GM10266 (cell line): ENCODE measurements at regions not wholly inside any gene's neighbourhood (a gene's known extent, or its start where the extent isn't known, plus 50 kb on each side); places are given as distances from the start of the nearest gene placed in this dataset.

Experiments
- DNase-seq: peaks from one replicate; pipeline ENCODE4 v3.0.0; 2012; ENCODE audit errors: extremely low spot score
- TF ChIP-seq, protein P1 (sequence below): IDR thresholded peaks from 2 replicates; pipeline ENCODE4 v1.5.1; 2012; ENCODE audit warnings: mild to moderate bottlenecking, low read depth; ENCODE audit not compliant: control insufficient read depth, insufficient read depth; ENCODE audit errors: missing control alignments

DNA sequence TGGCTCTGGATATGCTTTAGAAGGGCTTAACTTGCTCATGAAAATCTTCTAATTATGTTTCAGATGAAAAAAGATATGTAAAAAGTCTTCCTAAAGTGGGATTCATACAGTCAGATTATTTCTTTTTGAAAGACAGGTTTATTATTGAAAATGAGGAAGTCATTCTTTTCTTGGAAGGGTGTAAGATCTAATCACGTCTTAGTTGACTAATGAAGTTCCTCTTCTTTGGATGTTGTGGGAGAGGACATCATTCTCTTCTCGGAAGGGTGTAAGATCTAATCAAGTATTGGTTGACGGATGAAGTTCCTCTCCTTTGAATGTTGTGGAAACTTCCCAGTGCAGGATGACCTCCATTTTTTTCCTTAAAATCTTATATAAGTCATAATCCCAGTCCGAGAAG is 74.9 kb downstream of the ALG10 start:
- no peak for DNase-seq
- TF ChIP-seq, protein P1, sequence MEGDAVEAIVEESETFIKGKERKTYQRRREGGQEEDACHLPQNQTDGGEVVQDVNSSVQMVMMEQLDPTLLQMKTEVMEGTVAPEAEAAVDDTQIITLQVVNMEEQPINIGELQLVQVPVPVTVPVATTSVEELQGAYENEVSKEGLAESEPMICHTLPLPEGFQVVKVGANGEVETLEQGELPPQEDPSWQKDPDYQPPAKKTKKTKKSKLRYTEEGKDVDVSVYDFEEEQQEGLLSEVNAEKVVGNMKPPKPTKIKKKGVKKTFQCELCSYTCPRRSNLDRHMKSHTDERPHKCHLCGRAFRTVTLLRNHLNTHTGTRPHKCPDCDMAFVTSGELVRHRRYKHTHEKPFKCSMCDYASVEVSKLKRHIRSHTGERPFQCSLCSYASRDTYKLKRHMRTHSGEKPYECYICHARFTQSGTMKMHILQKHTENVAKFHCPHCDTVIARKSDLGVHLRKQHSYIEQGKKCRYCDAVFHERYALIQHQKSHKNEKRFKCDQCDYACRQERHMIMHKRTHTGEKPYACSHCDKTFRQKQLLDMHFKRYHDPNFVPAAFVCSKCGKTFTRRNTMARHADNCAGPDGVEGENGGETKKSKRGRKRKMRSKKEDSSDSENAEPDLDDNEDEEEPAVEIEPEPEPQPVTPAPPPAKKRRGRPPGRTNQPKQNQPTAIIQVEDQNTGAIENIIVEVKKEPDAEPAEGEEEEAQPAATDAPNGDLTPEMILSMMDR, result no peak

DNA sequence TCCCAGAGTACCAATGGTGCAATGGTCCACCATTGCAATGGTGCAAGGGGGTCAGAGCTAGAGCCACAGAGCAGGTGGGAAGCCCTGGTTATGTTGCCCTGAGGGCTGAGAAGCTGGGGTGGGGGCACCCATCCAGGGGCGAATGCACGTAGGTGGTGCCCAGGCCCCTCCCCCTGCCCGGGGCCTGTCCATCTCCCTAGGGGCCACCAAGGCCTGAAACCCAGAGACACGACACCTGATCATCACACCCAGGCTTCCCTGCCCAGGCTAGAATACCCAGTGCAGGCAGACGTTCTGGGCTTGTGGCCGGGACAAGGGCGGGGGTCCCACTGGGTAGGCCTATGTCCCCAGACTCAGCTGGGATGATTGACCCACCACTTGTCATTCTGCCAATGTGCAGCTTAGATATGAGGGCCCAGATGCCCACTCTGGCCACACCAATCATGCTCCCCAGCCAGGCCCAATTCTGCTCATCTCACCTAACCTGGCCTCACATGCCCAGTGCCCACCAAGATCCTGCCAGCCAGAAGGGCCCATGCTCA is 83.2 kb downstream of the ALG10 start:
- TF ChIP-seq, protein P1, result no peak

DNA sequence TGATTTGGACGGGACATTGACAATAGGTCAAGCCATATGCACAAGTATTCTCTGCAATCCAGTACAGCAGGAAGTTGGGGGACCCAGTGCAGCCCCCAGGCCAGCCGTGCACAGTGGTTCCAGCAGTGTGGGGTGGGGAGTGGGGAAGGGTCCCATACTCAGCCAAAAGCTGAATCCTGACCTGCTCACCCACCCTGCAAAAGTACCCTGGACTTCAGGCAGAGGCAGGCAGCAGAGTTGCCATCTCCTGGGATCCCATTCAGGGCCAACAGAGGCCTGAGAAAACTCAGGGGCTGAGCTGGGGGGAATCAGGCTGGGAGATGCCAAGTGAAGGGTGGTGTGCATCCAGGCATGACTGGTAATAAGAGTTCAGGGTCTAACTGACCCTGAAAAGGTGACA is 83.9 kb downstream of the ALG10 start:
- TF ChIP-seq, protein P1, result no peak
- DNase-seq, result no peak

More for the DNA sequence above, 83.2 kb downstream of the ALG10 start:
- DNase-seq, result no peak

DNA sequence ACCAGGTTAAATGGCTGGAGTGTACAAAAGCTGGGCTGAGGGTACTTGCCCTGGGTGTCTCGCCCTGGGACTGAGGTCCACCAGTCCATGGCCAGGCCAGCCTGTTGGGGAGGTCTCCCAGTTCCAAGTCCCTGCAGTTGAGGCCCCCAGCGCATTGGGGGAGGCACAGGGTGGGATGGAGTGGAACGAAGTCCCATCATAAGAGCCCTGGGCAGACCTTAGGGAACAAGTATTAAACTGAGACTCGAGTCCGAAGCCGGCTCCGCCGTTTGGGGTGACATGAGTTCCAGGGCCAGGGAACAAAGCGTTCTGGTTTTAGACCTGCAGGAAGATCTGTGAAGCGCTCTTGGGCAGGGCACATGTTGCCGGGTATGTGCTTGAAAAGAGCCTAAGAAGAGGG is 84.7 kb downstream of the ALG10 start:
- DNase-seq, result no peak
- TF ChIP-seq, protein P1, result no peak

DNA sequence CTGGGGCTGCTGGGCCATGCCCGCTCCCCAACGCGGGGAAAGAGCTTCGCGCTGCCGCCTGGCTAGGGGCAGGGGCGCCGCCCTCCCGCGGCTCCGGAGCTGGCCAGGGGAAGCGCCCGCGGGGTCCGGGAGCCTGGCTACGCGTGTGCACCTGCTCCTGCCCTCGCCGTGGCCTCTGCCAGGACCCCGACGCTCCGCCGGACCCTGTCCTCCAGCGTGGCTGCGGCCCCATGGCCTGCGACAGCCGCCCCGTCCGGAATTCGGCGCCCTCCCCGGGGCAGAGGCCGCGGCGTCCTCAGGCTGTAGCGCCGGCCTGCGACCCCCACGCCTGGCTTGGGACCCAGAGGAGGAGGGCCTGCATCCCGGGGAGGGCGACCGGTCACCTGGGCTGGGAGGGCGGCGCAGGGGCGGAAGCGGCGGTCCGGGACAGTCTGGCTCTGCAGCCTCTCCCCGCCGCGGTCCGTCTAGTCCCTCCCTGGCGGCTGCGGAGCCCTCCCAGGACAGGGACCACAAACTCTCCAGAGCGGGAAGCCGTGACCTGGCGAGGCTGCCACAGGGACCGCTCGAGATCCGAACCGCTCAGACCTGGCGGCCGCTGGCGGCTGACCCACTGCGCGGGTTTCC is 85.6 kb downstream of the ALG10 start:
- DNase-seq, result no peak
- TF ChIP-seq, protein P1, result no peak

DNA sequence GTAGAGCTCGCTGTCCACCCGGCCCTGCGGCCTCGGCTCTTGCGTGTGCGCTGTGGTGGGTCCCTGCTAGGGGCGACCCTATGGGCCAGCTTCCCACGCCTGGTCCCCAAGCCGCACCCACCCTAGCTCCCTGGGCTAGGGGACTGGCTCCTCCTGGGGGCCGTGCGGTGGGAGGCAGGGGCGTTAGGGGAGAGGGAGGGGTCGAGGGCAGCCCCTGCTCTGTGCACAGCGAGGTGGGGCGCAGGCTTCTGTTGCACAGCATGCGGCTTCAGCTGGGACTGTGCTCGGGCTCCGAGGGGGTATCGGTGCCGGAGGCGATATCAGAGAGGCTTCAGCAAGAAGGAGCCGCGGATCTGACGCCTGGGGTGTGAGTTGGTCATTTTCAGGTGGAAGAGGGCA is 86.1 kb downstream of the ALG10 start:
- TF ChIP-seq, protein P1, result no peak
- DNase-seq, result no peak

DNA sequence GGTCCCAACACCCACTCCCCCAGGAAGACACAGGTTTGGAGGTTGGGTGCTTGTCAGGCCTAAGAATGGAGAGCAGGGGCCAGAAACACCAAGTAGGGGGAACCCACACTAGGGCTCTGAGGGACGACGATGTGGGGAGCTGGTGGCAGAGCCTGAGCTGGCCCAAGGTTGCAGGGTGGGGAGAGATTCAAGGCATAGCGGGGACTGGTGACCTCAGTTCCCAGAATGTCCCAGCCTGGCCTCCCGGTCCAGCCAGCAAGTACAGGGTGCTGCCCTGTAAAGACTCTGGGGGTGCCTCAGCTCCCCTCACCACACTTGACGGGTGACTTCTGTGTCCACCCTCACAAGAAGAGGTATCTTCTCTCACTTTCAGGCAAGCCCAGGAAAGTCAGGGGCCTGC is 86.7 kb downstream of the ALG10 start:
- TF ChIP-seq, protein P1, result no peak
- no peak for DNase-seq
